ENCODE measurements at regions not wholly inside any gene's neighbourhood (a gene's known extent, or its start where the extent isn't known, plus 50 kb on each side); places are given as distances from the start of the nearest gene placed in this dataset.

DNA sequence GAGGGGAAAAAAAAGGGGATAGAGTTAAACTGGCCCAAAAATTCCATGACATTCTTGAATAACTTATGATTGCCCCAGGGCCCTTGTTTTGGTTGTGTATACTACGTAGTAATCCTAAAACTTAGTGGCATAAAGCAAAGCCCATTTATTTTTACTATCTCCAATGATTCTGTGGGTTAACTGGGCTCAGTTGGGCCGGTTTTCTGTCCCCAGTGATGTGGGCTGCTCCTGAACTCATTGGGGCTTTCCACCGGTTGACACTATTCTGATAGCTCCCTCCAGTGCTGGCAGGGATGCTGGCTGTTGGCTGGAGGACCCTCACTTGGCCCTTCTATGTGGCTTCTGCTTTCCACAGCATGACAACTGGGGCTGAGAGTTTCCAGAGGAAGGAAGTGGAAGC lies 60.0 kb upstream of the TGIF1 start:
- no peak for TF ChIP-seq EZH2 (IDR thresholded peaks at IDR 0.05; ENCODE audit: borderline replicate concordance, low read length)
- TF ChIP-seq, protein P1, sequence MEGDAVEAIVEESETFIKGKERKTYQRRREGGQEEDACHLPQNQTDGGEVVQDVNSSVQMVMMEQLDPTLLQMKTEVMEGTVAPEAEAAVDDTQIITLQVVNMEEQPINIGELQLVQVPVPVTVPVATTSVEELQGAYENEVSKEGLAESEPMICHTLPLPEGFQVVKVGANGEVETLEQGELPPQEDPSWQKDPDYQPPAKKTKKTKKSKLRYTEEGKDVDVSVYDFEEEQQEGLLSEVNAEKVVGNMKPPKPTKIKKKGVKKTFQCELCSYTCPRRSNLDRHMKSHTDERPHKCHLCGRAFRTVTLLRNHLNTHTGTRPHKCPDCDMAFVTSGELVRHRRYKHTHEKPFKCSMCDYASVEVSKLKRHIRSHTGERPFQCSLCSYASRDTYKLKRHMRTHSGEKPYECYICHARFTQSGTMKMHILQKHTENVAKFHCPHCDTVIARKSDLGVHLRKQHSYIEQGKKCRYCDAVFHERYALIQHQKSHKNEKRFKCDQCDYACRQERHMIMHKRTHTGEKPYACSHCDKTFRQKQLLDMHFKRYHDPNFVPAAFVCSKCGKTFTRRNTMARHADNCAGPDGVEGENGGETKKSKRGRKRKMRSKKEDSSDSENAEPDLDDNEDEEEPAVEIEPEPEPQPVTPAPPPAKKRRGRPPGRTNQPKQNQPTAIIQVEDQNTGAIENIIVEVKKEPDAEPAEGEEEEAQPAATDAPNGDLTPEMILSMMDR (IDR thresholded peaks at IDR 0.05; ENCODE audit: low read length): no peak
- H2AFZ ChIP-seq (ENCODE audit: low read length): no peak overlapping the region
- no peak overlapping the region for H3K27ac ChIP-seq (ENCODE audit: low read depth, low read length, poor library complexity, severe bottlenecking)

DNA sequence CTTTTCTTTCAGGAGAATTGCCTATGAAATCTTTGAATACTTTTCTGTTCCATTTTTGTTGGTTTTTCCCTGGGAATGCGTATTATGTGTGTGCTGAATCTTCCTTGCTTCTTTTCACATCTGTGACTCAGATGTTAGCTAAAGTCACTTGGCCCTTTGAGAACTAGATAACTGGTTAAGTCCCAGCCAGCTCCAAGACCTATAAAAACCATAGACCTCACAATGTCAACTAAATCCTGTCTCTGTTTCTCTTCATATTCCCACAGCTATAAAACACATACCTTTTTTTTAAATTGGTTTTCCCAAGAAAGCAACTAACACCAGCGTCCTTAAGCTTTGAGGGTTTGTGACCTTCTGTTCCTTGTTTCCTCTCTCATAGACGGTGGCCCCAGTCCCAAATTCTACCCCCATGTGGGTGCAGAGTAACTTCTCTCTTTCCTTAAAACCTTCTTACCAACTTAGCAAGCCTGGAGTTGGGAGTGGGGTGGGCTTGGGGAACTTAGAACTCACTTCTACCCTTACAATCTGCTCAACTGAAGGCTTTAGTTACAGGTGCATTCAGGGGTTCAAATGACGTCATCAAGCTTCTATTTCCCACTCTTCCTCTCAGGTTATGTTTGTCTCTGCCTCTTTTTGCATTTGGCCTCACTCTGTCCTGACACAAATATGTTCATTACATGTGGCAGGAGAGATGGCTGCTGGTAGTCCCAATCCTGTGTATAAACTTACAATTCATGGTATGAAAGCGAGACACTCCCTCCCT lies 58.1 kb upstream of the TGIF1 start:
- Histone ChIP-seq H3K4me1 (ENCODE audit: insufficient read depth, low read length, severe bottlenecking) (no peaks in the 10 kb centered on the region), H2AFZ (ENCODE audit: low read length) (no peak overlapping the region), H3K36me3 (ENCODE audit: insufficient read depth, low read length) (no peaks in the 10 kb centered on the region; the same call in 1 of the 2 replicates), H3K9ac (ENCODE audit: low read length) (no peak overlapping the region), H3K9me2 (ENCODE audit: low read depth, low read length) (no peaks in the 10 kb centered on the region), H3K27me3 (ENCODE audit: insufficient read depth, low read length) (no peaks in the 10 kb centered on the region; the same call in 1 of the 2 replicates), H3K27ac (ENCODE audit: low read depth, low read length, poor library complexity, severe bottlenecking) (no peak overlapping the region), H3K4me2 (ENCODE audit: low read length) (no peak overlapping the region), H3K79me2 (ENCODE audit: insufficient read depth, low read length) (no peaks in the 10 kb centered on the region), H3F3A (ENCODE audit: insufficient read depth, low read length) (no peaks in the 10 kb centered on the region), H4K20me1 (ENCODE audit: insufficient read depth, low read length) (no peaks in the 10 kb centered on the region), H3K9me3 (ENCODE audit: low read length) (no peaks in the 10 kb centered on the region), H3K4me3 (ENCODE audit: low read depth, low read length, poor library complexity, severe bottlenecking) (no peak overlapping the region)
- TF ChIP-seq, protein P1 (IDR thresholded peaks at IDR 0.05; ENCODE audit: low read length): no peak
- no peak for TF ChIP-seq EZH2 (IDR thresholded peaks at IDR 0.05; ENCODE audit: borderline replicate concordance, low read length)

More for the DNA sequence above, 60.0 kb upstream of the TGIF1 start:
- Histone ChIP-seq H3K9me2 (ENCODE audit: low read depth, low read length) (no peaks in the 10 kb centered on the region), H3K36me3 (ENCODE audit: insufficient read depth, low read length) (no peaks in the 10 kb centered on the region; the same call in 1 of the 2 replicates), H4K20me1 (ENCODE audit: insufficient read depth, low read length) (no peaks in the 10 kb centered on the region), H3K79me2 (ENCODE audit: insufficient read depth, low read length) (no peaks in the 10 kb centered on the region), H3F3A (ENCODE audit: insufficient read depth, low read length) (no peaks in the 10 kb centered on the region), H3K4me3 (ENCODE audit: low read depth, low read length, poor library complexity, severe bottlenecking) (no peak overlapping the region), H3K4me1 (ENCODE audit: insufficient read depth, low read length, severe bottlenecking) (peaks cover 2% of the 10 kb centered on the region), H3K27me3 (ENCODE audit: insufficient read depth, low read length) (no peaks in the 10 kb centered on the region; the same call in 1 of the 2 replicates), H3K4me2 (ENCODE audit: low read length) (no peak overlapping the region), H3K9ac (ENCODE audit: low read length) (no peak overlapping the region), H3K9me3 (ENCODE audit: low read length) (no peaks in the 10 kb centered on the region)

DNA sequence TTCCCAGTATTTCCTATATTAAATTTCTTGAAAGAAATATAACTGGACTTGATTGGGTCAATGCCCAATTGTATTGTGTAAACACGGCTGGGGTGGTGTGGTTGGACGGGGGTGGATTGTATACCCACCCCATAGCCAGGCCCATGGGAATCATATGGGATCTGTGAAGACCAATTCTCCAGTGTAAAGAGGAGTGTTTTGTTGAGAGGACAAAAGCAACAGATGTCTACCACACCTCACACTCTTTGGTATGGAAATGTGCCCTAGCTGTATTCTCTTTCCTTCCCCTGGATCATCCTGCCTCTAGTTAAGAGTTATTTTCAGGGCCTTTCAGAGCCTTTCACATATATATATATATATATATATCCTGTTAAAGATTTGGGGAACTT lies 57.5 kb upstream of the TGIF1 start:
- Histone ChIP-seq H3K36me3 (ENCODE audit: insufficient read depth, low read length) (no peaks in the 10 kb centered on the region; the same call in 1 of the 2 replicates), H3K4me3 (ENCODE audit: low read depth, low read length, poor library complexity, severe bottlenecking) (no peak overlapping the region), H3K9me2 (ENCODE audit: low read depth, low read length) (no peaks in the 10 kb centered on the region), H3K79me2 (ENCODE audit: insufficient read depth, low read length) (no peaks in the 10 kb centered on the region), H3K9ac (ENCODE audit: low read length) (no peak overlapping the region), H2AFZ (ENCODE audit: low read length) (no peak overlapping the region), H3K27me3 (ENCODE audit: insufficient read depth, low read length) (no peaks in the 10 kb centered on the region; the same call in 1 of the 2 replicates), H3K27ac (ENCODE audit: low read depth, low read length, poor library complexity, severe bottlenecking) (no peak overlapping the region), H3K4me1 (ENCODE audit: insufficient read depth, low read length, severe bottlenecking) (no peaks in the 10 kb centered on the region), H3K9me3 (ENCODE audit: low read length) (no peaks in the 10 kb centered on the region), H3K4me2 (ENCODE audit: low read length) (no peak overlapping the region), H3F3A (ENCODE audit: insufficient read depth, low read length) (no peaks in the 10 kb centered on the region), H4K20me1 (ENCODE audit: insufficient read depth, low read length) (no peaks in the 10 kb centered on the region)
- TF ChIP-seq, protein P1 (IDR thresholded peaks at IDR 0.05; ENCODE audit: low read length): no peak
- TF ChIP-seq EZH2 (IDR thresholded peaks at IDR 0.05; ENCODE audit: borderline replicate concordance, low read length): no peak

All from OCI-LY1 (cell line).